A549 (cell line): ENCODE measurements at regions not wholly inside any gene's neighbourhood (a gene's known extent, or its start where the extent isn't known, plus 50 kb on each side); places are given as distances from the start of the nearest gene placed in this dataset.

Source experiments
- CBX2 ChIP-seq: fragments of 200-600 bp; sonication (generic); IDR thresholded peaks from 2 replicates; pipeline ENCODE4 v1.6.1; 2016; ENCODE audit warnings: low read depth, mild to moderate bottlenecking, borderline replicate concordance
- CBX8 ChIP-seq: fragments of 200-600 bp; sonication (generic); IDR thresholded peaks from 2 replicates; pipeline ENCODE4 v1.6.1; 2016
- CHD2 ChIP-seq: fragments of 150-350 bp; IDR thresholded peaks from 2 replicates; pipeline ENCODE4 v1.6.1; 2014; ENCODE audit warnings: low read length; ENCODE audit not compliant: partially characterized antibody
- EP300 ChIP-seq, 2 experiments: fragments of >200 bp; sonication (Bioruptor Twin); formaldehyde crosslinking; IDR thresholded peaks; 2 replicates in 1 of 2; 3 replicates in 1 of 2; pipeline ENCODE4 v1.6.1; 2016 to 2017
- HEYL ChIP-seq: fragments of 250-450 bp; sonication (Bioruptor Pico); IDR thresholded peaks from 2 replicates; pipeline ENCODE4 v1.8.0; 2021; ENCODE audit warnings: mild to moderate bottlenecking, moderate library complexity
- HOXA7 ChIP-seq: fragments of 250-450 bp; sonication (Bioruptor Pico); IDR thresholded peaks from 2 replicates; pipeline ENCODE4 v1.5.0; 2020; ENCODE audit warnings: mild to moderate bottlenecking, moderate library complexity
- JUN ChIP-seq, 2 experiments: fragments of >200 bp; sonication (Bioruptor Twin); formaldehyde crosslinking; IDR thresholded peaks; 2 replicates in 1 of 2; 3 replicates in 1 of 2; pipeline ENCODE4 v1.6.1; 2016 to 2017
- POLR2A ChIP-seq: IDR thresholded peaks from 2 replicates; pipeline ENCODE4 v1.6.1; 2012; ENCODE audit warnings: mild to moderate bottlenecking, low read length
- ZFP36 ChIP-seq: fragments of 450-650 bp; IDR thresholded peaks from 2 replicates; pipeline ENCODE4 v1.6.1; 2014; ENCODE audit warnings: borderline replicate concordance; ENCODE audit not compliant: partially characterized antibody
- TF ChIP-seq, protein P1 (sequence below): fragments of >200 bp; sonication (Bioruptor Twin); formaldehyde crosslinking; IDR thresholded peaks from 3 replicates; pipeline ENCODE4 v1.6.1; 2016
- TF ChIP-seq, protein P2 (sequence below): IDR thresholded peaks from 2 replicates; pipeline ENCODE4 v1.6.1; 2012
- TF ChIP-seq, protein P3 (sequence below): fragments of 200-600 bp; sonication (generic); IDR thresholded peaks from 2 replicates; pipeline ENCODE4 v1.6.1; 2016; ENCODE audit warnings: antibody characterized with exemption, mild to moderate bottlenecking, moderate library complexity
- TF ChIP-seq, protein P4 (sequence below): fragments of >200 bp; sonication (Bioruptor Twin); formaldehyde crosslinking; IDR thresholded peaks from 3 replicates; pipeline ENCODE4 v1.5.1; 2016
- TF ChIP-seq, protein P5 (sequence below): fragments of 150-350 bp; IDR thresholded peaks from 2 replicates; pipeline ENCODE4 v1.6.1; 2014; ENCODE audit warnings: low read depth, mild to moderate bottlenecking, low read length

DNA sequence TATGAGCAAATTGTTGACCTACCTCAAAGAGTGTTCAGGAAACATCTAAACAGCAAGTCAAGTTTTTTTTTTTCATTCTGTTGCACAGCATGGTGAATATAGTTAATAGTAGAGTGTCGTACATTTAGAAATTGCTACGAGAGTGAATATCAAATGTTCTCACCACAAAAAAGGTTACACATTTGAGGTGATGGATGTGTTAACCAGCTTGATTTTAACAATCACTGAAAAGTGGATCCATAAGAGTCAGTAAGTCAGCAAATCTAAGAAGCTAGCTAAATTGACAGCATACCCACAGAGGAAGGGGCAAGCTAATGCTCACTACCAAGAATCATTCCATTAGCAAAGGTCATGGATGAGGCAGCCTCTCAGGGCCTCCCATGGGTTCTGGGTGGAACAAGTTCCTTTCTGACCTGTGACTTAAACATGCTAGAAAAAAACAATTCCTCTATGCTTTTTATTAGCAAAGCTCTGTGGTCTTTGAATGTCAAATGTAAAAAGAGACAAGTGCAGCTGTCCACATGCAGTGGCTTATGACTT is 235.4 kb upstream of the CCDC179 start:
- TF ChIP-seq, protein P1, sequence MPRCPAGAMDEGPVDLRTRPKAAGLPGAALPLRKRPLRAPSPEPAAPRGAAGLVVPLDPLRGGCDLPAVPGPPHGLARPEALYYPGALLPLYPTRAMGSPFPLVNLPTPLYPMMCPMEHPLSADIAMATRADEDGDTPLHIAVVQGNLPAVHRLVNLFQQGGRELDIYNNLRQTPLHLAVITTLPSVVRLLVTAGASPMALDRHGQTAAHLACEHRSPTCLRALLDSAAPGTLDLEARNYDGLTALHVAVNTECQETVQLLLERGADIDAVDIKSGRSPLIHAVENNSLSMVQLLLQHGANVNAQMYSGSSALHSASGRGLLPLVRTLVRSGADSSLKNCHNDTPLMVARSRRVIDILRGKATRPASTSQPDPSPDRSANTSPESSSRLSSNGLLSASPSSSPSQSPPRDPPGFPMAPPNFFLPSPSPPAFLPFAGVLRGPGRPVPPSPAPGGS, result no peak
- TF ChIP-seq, protein P2, sequence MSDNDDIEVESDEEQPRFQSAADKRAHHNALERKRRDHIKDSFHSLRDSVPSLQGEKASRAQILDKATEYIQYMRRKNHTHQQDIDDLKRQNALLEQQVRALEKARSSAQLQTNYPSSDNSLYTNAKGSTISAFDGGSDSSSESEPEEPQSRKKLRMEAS, result no peak
- TF ChIP-seq HEYL, result no peak
- TF ChIP-seq CBX2, result no peak
- TF ChIP-seq, protein P3, sequence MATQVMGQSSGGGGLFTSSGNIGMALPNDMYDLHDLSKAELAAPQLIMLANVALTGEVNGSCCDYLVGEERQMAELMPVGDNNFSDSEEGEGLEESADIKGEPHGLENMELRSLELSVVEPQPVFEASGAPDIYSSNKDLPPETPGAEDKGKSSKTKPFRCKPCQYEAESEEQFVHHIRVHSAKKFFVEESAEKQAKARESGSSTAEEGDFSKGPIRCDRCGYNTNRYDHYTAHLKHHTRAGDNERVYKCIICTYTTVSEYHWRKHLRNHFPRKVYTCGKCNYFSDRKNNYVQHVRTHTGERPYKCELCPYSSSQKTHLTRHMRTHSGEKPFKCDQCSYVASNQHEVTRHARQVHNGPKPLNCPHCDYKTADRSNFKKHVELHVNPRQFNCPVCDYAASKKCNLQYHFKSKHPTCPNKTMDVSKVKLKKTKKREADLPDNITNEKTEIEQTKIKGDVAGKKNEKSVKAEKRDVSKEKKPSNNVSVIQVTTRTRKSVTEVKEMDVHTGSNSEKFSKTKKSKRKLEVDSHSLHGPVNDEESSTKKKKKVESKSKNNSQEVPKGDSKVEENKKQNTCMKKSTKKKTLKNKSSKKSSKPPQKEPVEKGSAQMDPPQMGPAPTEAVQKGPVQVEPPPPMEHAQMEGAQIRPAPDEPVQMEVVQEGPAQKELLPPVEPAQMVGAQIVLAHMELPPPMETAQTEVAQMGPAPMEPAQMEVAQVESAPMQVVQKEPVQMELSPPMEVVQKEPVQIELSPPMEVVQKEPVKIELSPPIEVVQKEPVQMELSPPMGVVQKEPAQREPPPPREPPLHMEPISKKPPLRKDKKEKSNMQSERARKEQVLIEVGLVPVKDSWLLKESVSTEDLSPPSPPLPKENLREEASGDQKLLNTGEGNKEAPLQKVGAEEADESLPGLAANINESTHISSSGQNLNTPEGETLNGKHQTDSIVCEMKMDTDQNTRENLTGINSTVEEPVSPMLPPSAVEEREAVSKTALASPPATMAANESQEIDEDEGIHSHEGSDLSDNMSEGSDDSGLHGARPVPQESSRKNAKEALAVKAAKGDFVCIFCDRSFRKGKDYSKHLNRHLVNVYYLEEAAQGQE, result no peak
- TF ChIP-seq, protein P4, sequence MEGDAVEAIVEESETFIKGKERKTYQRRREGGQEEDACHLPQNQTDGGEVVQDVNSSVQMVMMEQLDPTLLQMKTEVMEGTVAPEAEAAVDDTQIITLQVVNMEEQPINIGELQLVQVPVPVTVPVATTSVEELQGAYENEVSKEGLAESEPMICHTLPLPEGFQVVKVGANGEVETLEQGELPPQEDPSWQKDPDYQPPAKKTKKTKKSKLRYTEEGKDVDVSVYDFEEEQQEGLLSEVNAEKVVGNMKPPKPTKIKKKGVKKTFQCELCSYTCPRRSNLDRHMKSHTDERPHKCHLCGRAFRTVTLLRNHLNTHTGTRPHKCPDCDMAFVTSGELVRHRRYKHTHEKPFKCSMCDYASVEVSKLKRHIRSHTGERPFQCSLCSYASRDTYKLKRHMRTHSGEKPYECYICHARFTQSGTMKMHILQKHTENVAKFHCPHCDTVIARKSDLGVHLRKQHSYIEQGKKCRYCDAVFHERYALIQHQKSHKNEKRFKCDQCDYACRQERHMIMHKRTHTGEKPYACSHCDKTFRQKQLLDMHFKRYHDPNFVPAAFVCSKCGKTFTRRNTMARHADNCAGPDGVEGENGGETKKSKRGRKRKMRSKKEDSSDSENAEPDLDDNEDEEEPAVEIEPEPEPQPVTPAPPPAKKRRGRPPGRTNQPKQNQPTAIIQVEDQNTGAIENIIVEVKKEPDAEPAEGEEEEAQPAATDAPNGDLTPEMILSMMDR, result no peak
- TF ChIP-seq POLR2A, result no peak
- no peak for TF ChIP-seq ZFP36
- no peak for TF ChIP-seq EP300 (IDR thresholded peaks at IDR 0.05)
- no peak for TF ChIP-seq CHD2
- no peak for TF ChIP-seq JUN (IDR thresholded peaks at IDR 0.05)
- TF ChIP-seq, protein P5, sequence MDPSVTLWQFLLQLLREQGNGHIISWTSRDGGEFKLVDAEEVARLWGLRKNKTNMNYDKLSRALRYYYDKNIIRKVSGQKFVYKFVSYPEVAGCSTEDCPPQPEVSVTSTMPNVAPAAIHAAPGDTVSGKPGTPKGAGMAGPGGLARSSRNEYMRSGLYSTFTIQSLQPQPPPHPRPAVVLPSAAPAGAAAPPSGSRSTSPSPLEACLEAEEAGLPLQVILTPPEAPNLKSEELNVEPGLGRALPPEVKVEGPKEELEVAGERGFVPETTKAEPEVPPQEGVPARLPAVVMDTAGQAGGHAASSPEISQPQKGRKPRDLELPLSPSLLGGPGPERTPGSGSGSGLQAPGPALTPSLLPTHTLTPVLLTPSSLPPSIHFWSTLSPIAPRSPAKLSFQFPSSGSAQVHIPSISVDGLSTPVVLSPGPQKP, result no peak
- TF ChIP-seq HOXA7 (CRISPR knock-in tag), result no peak
- TF ChIP-seq CBX8, result no peak
